HCT116 (cell line): ENCODE measurements at regions not wholly inside any gene's neighbourhood (a gene's known extent, or its start where the extent isn't known, plus 50 kb on each side); places are given as distances from the start of the nearest gene placed in this dataset.

Experiments
- ATAC-seq: fragments of 200-7000 bp; cut with Tn5 transposase; 2 replicates; pipeline ENCODE4 v1.9.1; 2020; ENCODE audit warnings: mild to moderate bottlenecking, moderate library complexity
- BruUV-seq: library from RNA; stranded (reverse); fragments of 400-500 nt; replicated peaks from 2 replicates; lab custom pipeline; 2021; lab: Mats Ljungman, UMichigan
- CTCF ChIA-PET: fragments of 300-600 bp; sonication (Branson Sonifier 250); formaldehyde crosslinking; loops from one replicate; lab custom pipeline; 2021; ENCODE audit warnings: antibody characterized with exemption; lab: Charles Lee
- POLR2A ChIA-PET: fragments of 300-600, 350-600 bp; sonication (Branson Sonifier 250); formaldehyde crosslinking; loops from one replicate; lab custom pipeline; 2021; ENCODE audit warnings: antibody characterized with exemption; lab: Charles Lee
- RAD21 ChIA-PET, 2 experiments: fragments of 300-600 bp; sonication (Branson Sonifier 250); formaldehyde crosslinking; loops; one replicate each; lab custom pipeline; 2023; ENCODE audit warnings: low total read pairs in 2 of 2; ENCODE audit not compliant: uncharacterized antibody in 2 of 2, unreplicated experiment in 2 of 2, low non-redundant PET in 1 of 2; lab: Charles Lee
- DNase-seq: peaks from one replicate; pipeline ENCODE4 v3.0.0-alpha.2; 2010; ENCODE audit warnings: low read depth, low spot score
- H2AFZ ChIP-seq: fragments of 200-600 bp; shearing (Covaris generic), sonication (generic); 2 replicates; pipeline ENCODE4 v1.6.1; 2017; ENCODE audit warnings: low read depth, mixed run types, mixed read lengths, antibody characterized with exemption, low read length; ENCODE audit not compliant: poor library complexity, severe bottlenecking
- H3K27ac ChIP-seq: 2 replicates; pipeline ENCODE4 v1.5.1; 2012; ENCODE audit warnings: low read depth, low read length
- H3K27me3 ChIP-seq: fragments of 200-600 bp; sonication (generic); 2 replicates; pipeline ENCODE4 v1.6.1; 2016; ENCODE audit warnings: mixed run types, low read length, mixed read lengths; ENCODE audit not compliant: insufficient read depth
- H3K36me3 ChIP-seq, 2 experiments: fragments of 200-500 bp in 1 of 2; fragments of 200-600 bp in 1 of 2; sonication (Bioruptor generic) in 1 of 2; sonication (generic) in 1 of 2; 2 replicates each; pipeline versions ENCODE4 v1.5.1 to v1.6.1; 2014 to 2016; ENCODE audit warnings: low read length in 2 of 2, inconsistent platforms in 1 of 2, mixed read lengths in 1 of 2, mixed run types in 1 of 2; ENCODE audit not compliant: insufficient read depth in 2 of 2, control insufficient read depth in 1 of 2
- H3K4me1 ChIP-seq, 2 experiments: fragments of 200-600 bp in 1 of 2; sonication (generic) in 1 of 2; 2 replicates each; pipeline versions ENCODE4 v1.5.1 to v1.6.1; 2012 to 2017; ENCODE audit warnings: low read length in 2 of 2, inconsistent platforms in 1 of 2, mild to moderate bottlenecking in 1 of 2, mixed read lengths in 1 of 2, mixed run types in 1 of 2, moderate library complexity in 1 of 2; ENCODE audit not compliant: insufficient read depth in 2 of 2, control insufficient read depth in 1 of 2
- H3K4me2 ChIP-seq: fragments of 200-600 bp; sonication (generic); 2 replicates; pipeline ENCODE4 v1.6.1; 2017; ENCODE audit warnings: mixed run types, low read length, mixed read lengths
- H3K4me3 ChIP-seq, 2 experiments: fragments of 200-600 bp in 1 of 2; sonication (generic) in 1 of 2; replicated peaks in 1 of 2; 2 replicates each; pipeline ENCODE4 v1.5.1; 2011 to 2016; ENCODE audit warnings: low read length in 2 of 2, control low read depth in 1 of 2, low read depth in 1 of 2, mild to moderate bottlenecking in 1 of 2, mixed read lengths in 1 of 2, mixed run types in 1 of 2
- H3K79me2 ChIP-seq: fragments of 200-600 bp; sonication (generic); 2 replicates; pipeline ENCODE4 v1.6.1; 2017; ENCODE audit warnings: mild to moderate bottlenecking, mixed run types, low read length, moderate library complexity, mixed read lengths; ENCODE audit not compliant: insufficient read depth
- H3K9ac ChIP-seq: fragments of 200-600 bp; sonication (generic); 2 replicates; pipeline ENCODE4 v1.6.1; 2016; ENCODE audit warnings: low read length, mixed read lengths
- H3K9me2 ChIP-seq: fragments of 200-600 bp; sonication (generic), shearing (Covaris generic); 2 replicates; pipeline ENCODE4 v1.6.1; 2017; ENCODE audit warnings: mixed run types, mild to moderate bottlenecking, moderate library complexity; ENCODE audit not compliant: insufficient read depth
- H3K9me3 ChIP-seq, 2 experiments: fragments of 200-500 bp in 1 of 2; fragments of 200-600 bp in 1 of 2; sonication (Bioruptor generic) in 1 of 2; sonication (generic) in 1 of 2; 2 replicates each; pipeline ENCODE4 v1.6.1; 2014 to 2017; ENCODE audit warnings: low read length in 2 of 2, mixed read lengths in 2 of 2, inconsistent platforms in 1 of 2, low read depth in 1 of 2, mild to moderate bottlenecking in 1 of 2, mixed run types in 1 of 2, moderate library complexity in 1 of 2; ENCODE audit not compliant: control insufficient read depth in 1 of 2, insufficient read depth in 1 of 2
- H4K20me1 ChIP-seq: fragments of 200-600 bp; sonication (generic), shearing (Covaris generic); 2 replicates; pipeline ENCODE4 v1.6.1; 2017; ENCODE audit warnings: mixed run types, mild to moderate bottlenecking, moderate library complexity; ENCODE audit not compliant: insufficient read depth
- CEBPB ChIP-seq: IDR thresholded peaks from 2 replicates; pipeline ENCODE4 v1.6.1; 2012; ENCODE audit warnings: low read depth
- EGR1 ChIP-seq: IDR thresholded peaks from 2 replicates; pipeline ENCODE4 v1.6.1; 2012; ENCODE audit warnings: low read depth
- ELF1 ChIP-seq: IDR thresholded peaks from 2 replicates; pipeline ENCODE4 v1.6.1; 2012; ENCODE audit warnings: low read depth, borderline replicate concordance
- EZH2 ChIP-seq: fragments of 200-600 bp; sonication (generic); IDR thresholded peaks from 2 replicates; pipeline ENCODE4 v1.6.1; 2017; ENCODE audit warnings: antibody characterized with exemption, mixed run types
- FOSL1 ChIP-seq: IDR thresholded peaks from 2 replicates; pipeline ENCODE4 v1.6.1; 2012; ENCODE audit warnings: low read depth
- POLR2AphosphoS5 ChIP-seq: IDR thresholded peaks from 2 replicates; pipeline ENCODE4 v1.6.1; 2011; ENCODE audit warnings: mild to moderate bottlenecking, low read depth, low read length, moderate library complexity
- SIN3A ChIP-seq: IDR thresholded peaks from 2 replicates; pipeline ENCODE4 v1.6.1; 2012; ENCODE audit warnings: low read depth
- SP1 ChIP-seq: IDR thresholded peaks from 2 replicates; pipeline ENCODE4 v1.6.1; 2012; ENCODE audit warnings: low read depth
- TCF7L2 ChIP-seq: IDR thresholded peaks from 2 replicates; pipeline ENCODE4 v1.7.0; 2011; ENCODE audit warnings: borderline replicate concordance, inconsistent platforms; ENCODE audit not compliant: insufficient read depth, insufficient read length; ENCODE audit errors: extremely low read depth
- YY1 ChIP-seq: IDR thresholded peaks from 2 replicates; pipeline ENCODE4 v1.6.1; 2011; ENCODE audit warnings: low read length, low read depth, moderate library complexity, mild to moderate bottlenecking; ENCODE audit not compliant: insufficient replicate concordance; ENCODE audit errors: extremely low read depth
- ZBTB33 ChIP-seq: IDR thresholded peaks from 2 replicates; pipeline ENCODE4 v1.6.1; 2011; ENCODE audit warnings: mild to moderate bottlenecking, low read length, moderate library complexity; ENCODE audit not compliant: insufficient replicate concordance; ENCODE audit errors: extremely low read depth
- intact Hi-C: fragments of 100-400 bp; cut with micrococcal nuclease; formaldehyde crosslinking; loops from 2 replicates; pipeline ENCODE4 v1.10.0; 2022

GRCh38 chr5:23840083-23840482, 332.7 kb downstream of the PRDM9 start:
- CTCF ChIA-PET, result no interaction called here
- Histone ChIP-seq H3K9me2 (no peaks in the 10 kb centered on the region), H2AFZ (no peak overlapping the region), H3K27me3 (no peaks in the 10 kb centered on the region), H3K9ac (no peak overlapping the region), H3K4me3 (no peak overlapping the region), H3K79me2 (no peaks in the 10 kb centered on the region), H3K9me3 (peaks cover 0 to 25% of the 10 kb centered on the region in 2 experiments; a peak in 2 of 4 replicates), H3K36me3 (no peaks in the 10 kb centered on the region), H3K27ac (no peak overlapping the region), H4K20me1 (no peaks in the 10 kb centered on the region), H3K4me2 (no peak overlapping the region), H3K4me1 (no peaks in the 10 kb centered on the region)
- POLR2A ChIA-PET, result no interaction called here
- RAD21 ChIA-PET, result no interaction called here
- BruUV-seq, result no TSS peak
- intact Hi-C loops, result no loop called here
- ATAC-seq, result no peak
- no peak for TF ChIP-seq SIN3A
- no peak for TF ChIP-seq CEBPB
- TF ChIP-seq ELF1, result no peak
- TF ChIP-seq EGR1, result no peak
- no peak for TF ChIP-seq POLR2AphosphoS5
- DNase-seq, result no peak

- no peak for TF ChIP-seq TCF7L2
- no peak for TF ChIP-seq SP1
- TF ChIP-seq YY1, result no peak
- TF ChIP-seq EZH2, result no peak
- TF ChIP-seq FOSL1, result no peak
- TF ChIP-seq ZBTB33, result no peak
- TF ChIP-seq CEBPB, result no peak
- DNase-seq (no peak), ATAC-seq (no peak)
- ChIA-PET RAD21 (no interaction called here), CTCF (no interaction called here), POLR2A (no interaction called here)
- Histone ChIP-seq H3K79me2 (no peaks in the 10 kb centered on the region), H3K36me3 (no peaks in the 10 kb centered on the region), H3K4me2 (no peak overlapping the region), H3K9ac (no peak overlapping the region), H3K9me2 (no peaks in the 10 kb centered on the region), H3K9me3 (peaks cover 0 to 19% of the 10 kb centered on the region in 2 experiments; a peak in 3 of 4 replicates), H3K27me3 (no peaks in the 10 kb centered on the region), H3K4me1 (no peaks in the 10 kb centered on the region), H4K20me1 (no peaks in the 10 kb centered on the region), H3K4me3 (no peak overlapping the region), H3K27ac (no peak overlapping the region), H2AFZ (no peak overlapping the region)
- intact Hi-C loops, result no loop called here
- no TSS peak for BruUV-seq
Measured at GRCh38 chr5:23864786-23865185, 357.4 kb downstream of the PRDM9 start.
